Peyer's patch (tissue), 4 donors: ENCODE measurements at regions not wholly inside any gene's neighbourhood (a gene's known extent, or its start where the extent isn't known, plus 50 kb on each side); places are given as distances from the start of the nearest gene placed in this dataset.

ENCODE experiments used
- DNase-seq, 3 donors: peaks; one replicate each; pipeline ENCODE4 v3.0.0-alpha.2; 2017 to 2019
- H3K27ac ChIP-seq, 4 donors: fragments of 200-600 bp; sonication (generic); one replicate each; pipeline ENCODE4 v1.5.1; 2016 to 2019
- H3K27me3 ChIP-seq, 2 donors: fragments of 200-600 bp; sonication (generic); one replicate each; pipeline ENCODE4 v1.5.1; 2019
- H3K36me3 ChIP-seq, 3 donors: fragments of 200-600 bp; sonication (generic); one replicate each; pipeline ENCODE4 v1.5.1; 2016 to 2019
- H3K4me1 ChIP-seq, 4 donors: fragments of 200-600 bp; sonication (generic); one replicate each; pipeline ENCODE4 v1.5.1; 2016 to 2019
- H3K4me3 ChIP-seq, 4 donors: fragments of 200-600 bp; sonication (generic); 1 replicate in 3 of 4; 2 replicates in 1 of 4; pipeline ENCODE4 v1.5.1; 2016 to 2019; ENCODE audit warnings: mild to moderate bottlenecking in 1 of 4
- H3K9me3 ChIP-seq, 4 donors: fragments of 200-600 bp; sonication (generic); one replicate each; pipeline ENCODE4 v1.5.1; 2016 to 2019; ENCODE audit warnings: mild to moderate bottlenecking in 1 of 4
- CTCF ChIP-seq, 6 experiments: fragments of 450-650 bp in 4 of 6; fragments of 200-600 bp in 2 of 6; sonication (generic) in 1 of 6; IDR thresholded peaks; one replicate each; pipeline ENCODE4 v1.5.1; 2017 to 2019; ENCODE audit warnings: antibody characterized with exemption in 6 of 6, mild to moderate bottlenecking in 3 of 6, moderate library complexity in 1 of 6
- POLR2A ChIP-seq, 2 donors: fragments of 450-650 bp; IDR thresholded peaks; one replicate each; pipeline ENCODE4 v1.5.1; 2017; ENCODE audit warnings: antibody characterized with exemption in 2 of 2, mild to moderate bottlenecking in 2 of 2, moderate library complexity in 2 of 2

- Histone ChIP-seq H3K9me3 (no peaks in the 10 kb centered on the region), H3K36me3 (no peaks in the 10 kb centered on the region), H3K27ac (no peak overlapping the region), H3K4me1 (no peaks in the 10 kb centered on the region), H3K4me3 (no peak overlapping the region), H3K27me3 (no peaks in the 10 kb centered on the region)
- DNase-seq, result no peak
- TF ChIP-seq CTCF (IDR thresholded peaks at IDR 0.05), result no peak
- no peak for TF ChIP-seq POLR2A (IDR thresholded peaks at IDR 0.05)
These were observed 147.9 kb upstream of the RFLNA start for GRCh38 chr12:124147027-124147426.

- Histone ChIP-seq H3K9me3 (no peaks in the 10 kb centered on the region), H3K27ac (no peak overlapping the region), H3K36me3 (no peaks in the 10 kb centered on the region), H3K4me3 (no peak overlapping the region), H3K27me3 (no peaks in the 10 kb centered on the region), H3K4me1 (no peaks in the 10 kb centered on the region)
- no peak for TF ChIP-seq POLR2A (IDR thresholded peaks at IDR 0.05)
- TF ChIP-seq CTCF (IDR thresholded peaks at IDR 0.05), result no peak
- no peak for DNase-seq
These were observed 147.3 kb upstream of the RFLNA start for GRCh38 chr12:124147575-124147974.

- no peak for DNase-seq
- no peaks in the 10 kb centered on the region for H3K36me3 ChIP-seq
- H3K4me3 ChIP-seq, result no peak overlapping the region
- H3K4me1 ChIP-seq, result no peaks in the 10 kb centered on the region
- H3K9me3 ChIP-seq, result no peaks in the 10 kb centered on the region
- H3K27me3 ChIP-seq, result no peaks in the 10 kb centered on the region
- no peak overlapping the region for H3K27ac ChIP-seq
- no peak for TF ChIP-seq POLR2A (IDR thresholded peaks at IDR 0.05)
- no peak for TF ChIP-seq CTCF (IDR thresholded peaks at IDR 0.05)
These were observed 146.2 kb upstream of the RFLNA start for GRCh38 chr12:124148481-124149273.

GRCh38 chr12:124149287-124149686 lies 145.6 kb upstream of the RFLNA start:
- no peaks in the 10 kb centered on the region for H3K9me3 ChIP-seq
- H3K27ac ChIP-seq, result no peak overlapping the region
- no peak for DNase-seq
- no peaks in the 10 kb centered on the region for H3K4me1 ChIP-seq
- no peaks in the 10 kb centered on the region for H3K27me3 ChIP-seq
- H3K36me3 ChIP-seq, result no peaks in the 10 kb centered on the region
- TF ChIP-seq CTCF (IDR thresholded peaks at IDR 0.05), result no peak
- TF ChIP-seq POLR2A (IDR thresholded peaks at IDR 0.05), result no peak
- H3K4me3 ChIP-seq, result no peak overlapping the region

GRCh38 chr12:124150168-124150567 lies 144.7 kb upstream of the RFLNA start:
- Histone ChIP-seq H3K4me1 (no peaks in the 10 kb centered on the region), H3K27me3 (no peaks in the 10 kb centered on the region), H3K36me3 (no peaks in the 10 kb centered on the region), H3K27ac (no peak overlapping the region), H3K4me3 (no peak overlapping the region), H3K9me3 (no peaks in the 10 kb centered on the region)
- DNase-seq, result no peak
- TF ChIP-seq POLR2A (IDR thresholded peaks at IDR 0.05) (no peak), CTCF (IDR thresholded peaks at IDR 0.05) (no peak)
